A673 (cell line): ENCODE measurements at regions not wholly inside any gene's neighbourhood (a gene's known extent, or its start where the extent isn't known, plus 50 kb on each side); places are given as distances from the start of the nearest gene placed in this dataset.

Experiments
- BruUV-seq: library from RNA; stranded (reverse); fragments of 400-500 nt; replicated peaks from 2 replicates; lab custom pipeline; 2021; lab: Mats Ljungman, UMichigan
- CTCF ChIA-PET: fragments of 300-600 bp; sonication (Branson Sonifier 250); formaldehyde crosslinking; loops from one replicate; lab custom pipeline; 2022; ENCODE audit warnings: antibody characterized with exemption; lab: Charles Lee
- POLR2A ChIA-PET: fragments of 300-600 bp; sonication (Branson Sonifier 250); formaldehyde crosslinking; loops from one replicate; lab custom pipeline; 2022; ENCODE audit warnings: antibody characterized with exemption; ENCODE audit not compliant: low non-redundant PET; lab: Charles Lee
- DNase-seq: peaks from one replicate; pipeline ENCODE4 v3.0.0-alpha.2; 2015; ENCODE audit warnings: low spot score
- H3K27ac ChIP-seq: fragments of 200-600 bp; sonication (generic); 2 replicates; pipeline ENCODE4 v1.5.1; 2016; ENCODE audit warnings: mixed run types, low read depth, mild to moderate bottlenecking, mixed read lengths, antibody characterized with exemption, low read length; ENCODE audit not compliant: poor library complexity, severe bottlenecking
- H3K27me3 ChIP-seq: fragments of 200-600 bp; sonication (generic); replicated peaks from 2 replicates; pipeline ENCODE4 v1.6.1; 2017; ENCODE audit warnings: mixed run types, low read depth, mild to moderate bottlenecking, mixed read lengths, antibody characterized with exemption, low read length; ENCODE audit not compliant: insufficient read depth, poor library complexity
- H3K36me3 ChIP-seq: fragments of 200-600 bp; sonication (generic); 2 replicates; pipeline ENCODE4 v1.6.1; 2016; ENCODE audit warnings: mixed run types, mild to moderate bottlenecking, mixed read lengths, antibody characterized with exemption, low read length; ENCODE audit not compliant: insufficient read depth, poor library complexity, severe bottlenecking
- H3K4me1 ChIP-seq: fragments of 200-600 bp; sonication (generic); 2 replicates; pipeline ENCODE4 v1.6.1; 2017; ENCODE audit warnings: mixed run types, mild to moderate bottlenecking, mixed read lengths, antibody characterized with exemption, low read length; ENCODE audit not compliant: insufficient read depth, poor library complexity, severe bottlenecking
- H3K4me3 ChIP-seq: fragments of 200-600 bp; sonication (generic); 2 replicates; pipeline ENCODE4 v1.5.1; 2016; ENCODE audit warnings: low read depth, mixed run types, mild to moderate bottlenecking, mixed read lengths, low read length; ENCODE audit not compliant: poor library complexity, severe bottlenecking
- H3K9me3 ChIP-seq: fragments of 200-600 bp; sonication (generic); 2 replicates; pipeline ENCODE4 v1.6.1; 2016; ENCODE audit warnings: mixed run types, low read depth, mild to moderate bottlenecking, mixed read lengths, antibody characterized with exemption, low read length; ENCODE audit not compliant: poor library complexity, severe bottlenecking
- CTCF ChIP-seq: fragments of 300-800, 200-600 bp; sonication (generic); conservative IDR thresholded peaks from 2 replicates; pipeline ENCODE4 v1.5.1; 2017; ENCODE audit warnings: low read depth, mild to moderate bottlenecking, antibody characterized with exemption, low read length, moderate library complexity, mixed read lengths
- EZH2 ChIP-seq: fragments of 200-600 bp; sonication (generic); IDR thresholded peaks from 2 replicates; pipeline ENCODE4 v1.6.1; 2017; ENCODE audit warnings: borderline replicate concordance, low read depth, mild to moderate bottlenecking, mixed read lengths, antibody characterized with exemption, low read length; ENCODE audit not compliant: poor library complexity, severe bottlenecking
- intact Hi-C: fragments of 100-400 bp; cut with micrococcal nuclease; formaldehyde crosslinking; loops from one replicate; pipeline ENCODE4 v1.10.0; 2022; ENCODE audit not compliant: unreplicated experiment

GRCh38 chr9:18014556-18014955, 435.7 kb downstream of the SH3GL2 start:
- CTCF ChIA-PET: no interaction called here
- TF ChIP-seq CTCF (no peak), EZH2 (no peak)
- Histone ChIP-seq H3K4me1 (no peaks in the 10 kb centered on the region), H3K4me3 (no peak overlapping the region), H3K36me3 (no peaks in the 10 kb centered on the region), H3K9me3 (no peaks in the 10 kb centered on the region), H3K27ac (no peak overlapping the region), H3K27me3 (no peaks in the 10 kb centered on the region)
- no peak for DNase-seq
- BruUV-seq: no TSS peak
- intact Hi-C loops: no loop called here
- POLR2A ChIA-PET: no interaction called here

- TF ChIP-seq CTCF: no peak
- TF ChIP-seq EZH2: no peak
- H3K27me3 ChIP-seq: no peaks in the 10 kb centered on the region
- BruUV-seq: no TSS peak
- ChIA-PET CTCF (no interaction called here), POLR2A (no interaction called here)
- no peaks in the 10 kb centered on the region for H3K4me1 ChIP-seq
- no peak overlapping the region for H3K27ac ChIP-seq
- no peaks in the 10 kb centered on the region for H3K36me3 ChIP-seq
- no peaks in the 10 kb centered on the region for H3K9me3 ChIP-seq
- intact Hi-C loops: no loop called here
- no peak for DNase-seq
- H3K4me3 ChIP-seq: no peak overlapping the region
These were observed 436.2 kb downstream of the SH3GL2 start for GRCh38 chr9:18015116-18015515.

- no peak for DNase-seq
- Histone ChIP-seq H3K4me3 (no peak overlapping the region), H3K36me3 (no peaks in the 10 kb centered on the region), H3K4me1 (no peaks in the 10 kb centered on the region), H3K27ac (no peak overlapping the region), H3K9me3 (no peaks in the 10 kb centered on the region), H3K27me3 (no peaks in the 10 kb centered on the region)
- CTCF ChIA-PET: no interaction called here
- no TSS peak for BruUV-seq
- TF ChIP-seq CTCF (no peak), EZH2 (no peak)
- POLR2A ChIA-PET: no interaction called here
- intact Hi-C loops: no loop called here
These were observed 438.3 kb downstream of the SH3GL2 start for GRCh38 chr9:18017136-18017535.
